ENCODE measurements at regions not wholly inside any gene's neighbourhood (a gene's known extent, or its start where the extent isn't known, plus 50 kb on each side); places are given as distances from the start of the nearest gene placed in this dataset.
A peak's percentile ranks its signal among the peaks of the same experiment; 100 is the strongest.

- no peak for DNase-seq
- TF ChIP-seq GATA1 (IDR thresholded peaks at IDR 0.05; ENCODE audit: low read depth, low read length): no peak
Observed at GRCh38 chr7:35524112-35524804, 170.7 kb downstream of the HERPUD2 start.

DNA sequence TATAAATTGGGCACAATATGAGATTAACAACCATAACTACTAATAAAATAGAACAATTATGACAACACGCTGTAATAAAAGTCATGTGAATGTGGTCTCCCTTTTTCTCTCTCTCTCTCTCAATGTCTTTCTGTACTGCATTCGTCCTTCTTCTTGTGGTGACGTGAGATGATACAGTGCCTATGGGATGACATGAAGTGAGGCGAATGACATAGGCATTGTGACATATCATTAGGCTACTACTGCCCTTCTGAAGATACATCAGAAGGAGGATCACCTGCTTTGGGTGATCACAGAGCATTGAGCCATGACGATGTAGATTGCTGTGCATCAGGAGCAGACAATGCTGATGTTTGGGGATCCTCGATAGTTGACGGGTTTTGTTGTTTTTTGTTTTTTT is 171.6 kb downstream of the HERPUD2 start:
- TF ChIP-seq GATA1 (IDR thresholded peaks at IDR 0.05; ENCODE audit: low read depth, low read length): no peak
- TF ChIP-seq POLR2A (IDR thresholded peaks at IDR 0.05; ENCODE audit: low read length): no peak
- DNase-seq: no peak

GRCh38 chr7:35522697-35523096 is 172.2 kb downstream of the HERPUD2 start:
- TF ChIP-seq POLR2A (IDR thresholded peaks at IDR 0.05; ENCODE audit: low read length) (no peak), GATA1 (IDR thresholded peaks at IDR 0.05; ENCODE audit: low read depth, low read length) (no peak)
- no peak for DNase-seq

DNA sequence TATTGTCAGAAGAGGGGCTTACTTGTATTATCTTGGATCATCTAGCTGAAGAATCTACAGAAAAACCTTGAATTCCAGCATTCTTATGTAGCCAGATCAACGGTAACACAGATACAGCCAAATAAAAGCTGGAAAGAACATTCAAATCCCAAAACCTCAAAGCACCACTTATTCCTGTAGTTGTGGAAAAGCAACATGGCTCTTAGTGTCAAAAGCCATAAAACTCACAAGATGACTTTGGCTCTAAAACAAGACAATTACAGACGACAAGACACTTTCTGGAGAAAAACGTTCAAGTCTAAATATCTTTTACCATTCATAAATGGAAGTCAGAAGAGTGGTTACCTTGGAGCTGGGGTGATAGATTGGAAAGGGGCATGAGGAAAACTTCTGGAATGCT is 173.0 kb downstream of the HERPUD2 start:
- TF ChIP-seq GATA1 (IDR thresholded peaks at IDR 0.05; ENCODE audit: low read depth, low read length): no peak
- no peak for TF ChIP-seq POLR2A (IDR thresholded peaks at IDR 0.05; ENCODE audit: low read length)
- DNase-seq: no peak

DNA sequence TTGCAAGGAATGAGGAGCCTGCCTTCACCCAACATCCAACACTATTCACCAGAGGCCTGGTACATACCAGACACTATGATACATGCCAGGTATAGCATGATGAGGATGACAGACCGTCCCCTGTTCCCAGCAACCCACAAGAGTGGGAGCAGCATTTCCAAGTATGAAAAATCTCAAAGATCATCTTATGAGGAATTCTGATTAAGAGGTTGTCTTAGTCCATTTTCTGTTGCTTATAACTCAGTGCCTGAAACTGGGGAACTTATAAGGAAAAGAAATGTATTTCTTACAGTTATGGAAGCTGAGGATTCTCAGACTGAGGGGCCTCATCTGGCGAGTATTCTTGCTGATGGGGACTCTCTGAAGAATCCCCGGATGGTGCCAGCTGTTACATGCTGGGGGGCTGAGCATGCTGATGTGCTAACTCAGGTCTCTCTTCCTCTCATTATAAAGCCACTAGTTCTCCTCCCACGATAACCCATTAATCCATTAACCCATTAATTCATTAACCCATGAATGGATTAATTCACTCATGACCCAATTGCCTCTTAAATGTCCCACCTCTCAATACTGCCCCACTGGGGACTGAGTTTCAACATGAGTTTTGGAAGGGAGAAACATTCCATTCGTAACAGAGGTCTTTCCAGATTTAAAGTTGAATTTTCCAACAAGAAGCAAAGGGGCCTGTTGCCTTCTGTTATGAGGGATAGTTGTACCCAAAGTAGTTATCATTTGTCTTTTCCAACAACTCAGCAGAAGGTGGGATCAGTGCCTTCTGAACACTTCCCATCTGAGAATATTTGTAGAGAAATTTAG is 173.9 kb downstream of the HERPUD2 start:
- DNase-seq: no peak
- no peak for TF ChIP-seq POLR2A (IDR thresholded peaks at IDR 0.05; ENCODE audit: low read length)
- TF ChIP-seq GATA1 (IDR thresholded peaks at IDR 0.05; ENCODE audit: low read depth, low read length): no peak

DNA sequence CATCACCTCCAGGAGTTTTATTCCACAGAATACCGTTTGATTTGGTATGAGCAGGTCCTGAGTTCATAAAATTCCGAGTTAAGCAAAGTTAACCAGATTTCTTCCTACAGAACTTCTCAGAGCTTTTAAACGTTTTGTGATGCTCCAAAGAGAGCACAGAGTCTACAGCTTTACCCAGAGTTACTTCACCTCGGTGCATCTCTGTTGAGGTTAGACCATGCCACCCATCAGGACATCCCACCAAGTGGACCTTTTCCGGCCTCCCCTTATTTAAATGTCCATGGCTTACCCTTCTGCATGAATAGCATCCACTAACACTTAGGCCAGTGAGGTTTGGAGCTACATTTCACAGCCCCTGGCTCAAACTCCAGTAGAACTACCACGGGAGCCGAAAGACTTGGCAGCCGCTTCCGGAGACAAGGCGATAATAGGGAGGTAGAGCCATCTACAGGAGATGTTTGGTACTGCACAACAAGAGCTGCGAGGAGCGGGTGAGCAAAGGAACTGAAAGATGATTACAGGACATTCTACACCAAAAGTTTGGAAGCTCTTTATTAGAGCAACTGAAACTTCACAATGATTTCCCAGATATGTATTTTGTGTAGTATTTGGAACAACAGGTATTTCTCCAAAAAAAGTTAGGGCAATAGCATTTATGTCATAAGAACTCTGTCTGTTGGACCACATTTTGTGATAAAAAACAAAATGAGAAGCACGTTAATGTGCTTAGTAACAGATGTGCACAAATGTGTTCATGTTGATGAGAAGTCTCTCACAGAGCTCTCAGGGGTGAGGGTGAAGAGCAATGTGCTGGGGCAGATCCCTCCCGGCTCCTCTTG is 174.7 kb downstream of the HERPUD2 start:
- TF ChIP-seq GATA1 (IDR thresholded peaks at IDR 0.05; ENCODE audit: low read depth, low read length): no peak
- no peak for TF ChIP-seq POLR2A (IDR thresholded peaks at IDR 0.05; ENCODE audit: low read length)
- DNase-seq: peak; percentile 62 to 81

DNA sequence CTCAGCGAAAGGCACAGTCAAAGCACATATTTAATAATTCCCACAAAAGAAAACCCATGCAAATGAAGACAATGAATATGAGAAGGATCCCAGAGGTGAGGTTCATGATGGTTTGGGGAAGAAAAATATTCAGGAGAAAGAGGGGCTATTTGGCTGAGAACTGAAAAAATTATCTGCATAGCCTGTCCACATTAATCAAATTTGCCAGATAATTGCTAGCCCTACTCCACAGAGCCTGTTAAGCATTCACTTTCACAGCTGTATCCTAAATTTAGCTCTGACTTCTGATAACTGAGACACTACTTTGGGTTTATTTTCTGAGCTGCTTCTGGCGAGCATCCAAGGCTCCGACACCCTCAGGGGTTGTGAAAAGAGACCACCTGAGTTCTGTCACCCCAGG is 176.2 kb downstream of the HERPUD2 start:
- TF ChIP-seq GATA1 (IDR thresholded peaks at IDR 0.05; ENCODE audit: low read depth, low read length) (no peak), POLR2A (IDR thresholded peaks at IDR 0.05; ENCODE audit: low read length) (no peak)

GRCh38 chr7:35516498-35516897 is 178.4 kb downstream of the HERPUD2 start:
- TF ChIP-seq GATA1 (IDR thresholded peaks at IDR 0.05; ENCODE audit: low read depth, low read length) (no peak), POLR2A (IDR thresholded peaks at IDR 0.05; ENCODE audit: low read length) (no peak)

More for the DNA sequence above, 176.2 kb downstream of the HERPUD2 start:
- DNase-seq: no peak

GRCh38 chr7:35513828-35514227 is 181.1 kb downstream of the HERPUD2 start:
- TF ChIP-seq POLR2A (IDR thresholded peaks at IDR 0.05; ENCODE audit: low read length): no peak
- no peak for TF ChIP-seq GATA1 (IDR thresholded peaks at IDR 0.05; ENCODE audit: low read depth, low read length)
- DNase-seq: no peak

More at GRCh38 chr7:35516498-35516897, 178.4 kb downstream of the HERPUD2 start:
- no peak for DNase-seq

DNA sequence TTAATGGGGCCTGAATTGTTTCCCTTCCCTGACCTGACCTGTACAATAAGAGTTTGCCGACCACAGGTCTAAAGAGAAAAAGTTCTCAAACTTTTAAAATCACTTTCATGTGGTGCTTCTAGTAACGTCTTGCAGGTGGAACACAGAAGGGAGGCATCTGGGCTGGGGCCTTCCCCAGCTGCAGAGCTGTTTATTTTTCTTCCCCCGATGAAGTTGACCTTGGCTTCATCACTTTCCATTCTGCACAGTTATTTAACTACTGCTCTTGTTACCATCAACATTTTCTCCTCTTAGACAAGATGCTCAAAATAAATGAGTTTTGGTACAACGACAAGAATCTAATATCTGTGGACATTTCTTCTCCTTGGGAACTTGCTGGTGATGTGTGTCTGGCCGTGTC is 181.7 kb downstream of the HERPUD2 start:
- DNase-seq: no peak
- TF ChIP-seq POLR2A (IDR thresholded peaks at IDR 0.05; ENCODE audit: low read length) (no peak), GATA1 (IDR thresholded peaks at IDR 0.05; ENCODE audit: low read depth, low read length) (no peak)

DNA sequence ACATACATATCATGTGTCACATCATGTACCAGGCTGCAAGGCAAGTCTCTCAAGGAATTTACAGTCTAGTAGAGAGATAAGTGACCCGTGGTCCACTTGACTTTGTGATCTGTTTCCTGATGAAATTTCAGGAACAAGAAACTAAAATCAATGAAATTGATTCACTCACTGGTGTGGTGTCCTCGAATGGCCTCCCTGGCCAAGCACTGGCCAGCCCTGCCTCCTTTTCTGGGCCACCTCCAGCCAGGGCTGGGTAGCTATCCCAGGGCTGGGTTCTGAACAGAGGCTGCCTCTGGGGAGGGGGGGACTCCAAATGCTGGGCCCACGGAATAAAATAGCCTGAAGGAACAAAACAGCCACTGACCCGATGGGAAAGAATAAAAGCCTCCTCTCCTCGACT is 182.2 kb downstream of the HERPUD2 start:
- no peak for DNase-seq
- TF ChIP-seq GATA1 (IDR thresholded peaks at IDR 0.05; ENCODE audit: low read depth, low read length) (no peak), POLR2A (IDR thresholded peaks at IDR 0.05; ENCODE audit: low read length) (no peak)

DNA sequence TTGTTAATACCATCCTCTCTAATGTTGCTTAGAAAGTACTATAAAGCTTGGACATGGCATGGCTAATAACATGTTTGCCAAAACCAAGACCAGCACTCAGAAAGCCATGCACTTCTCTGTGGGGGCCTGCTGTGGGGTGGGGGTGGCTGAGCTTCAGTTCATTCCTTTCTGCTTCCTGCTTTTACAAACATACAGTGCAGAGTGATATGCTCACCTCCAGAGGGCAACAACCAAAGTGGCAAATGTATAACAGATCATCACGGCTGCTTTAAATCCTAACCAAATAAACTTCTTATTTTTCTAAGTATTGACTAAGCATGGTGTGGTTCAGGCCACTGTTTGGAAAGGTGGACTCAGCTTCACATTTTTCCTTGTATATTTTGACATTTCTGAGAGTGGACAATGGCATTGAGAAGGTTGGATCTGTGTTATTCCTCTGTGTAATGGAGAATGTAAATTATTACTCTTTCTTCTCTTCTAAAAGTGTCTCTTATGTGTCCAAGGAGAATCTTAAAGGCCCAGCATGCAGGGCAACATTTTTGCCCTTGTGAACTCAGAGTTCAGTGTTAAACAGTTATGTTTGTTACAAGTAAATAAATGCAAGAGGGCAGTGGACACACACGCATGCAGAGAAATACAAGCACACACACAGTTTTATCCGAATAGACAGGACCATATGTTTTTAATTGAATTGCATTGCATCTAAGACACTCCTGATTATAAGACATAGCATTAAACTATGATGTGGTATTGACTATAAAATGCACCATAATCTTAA is 186.1 kb downstream of the HERPUD2 start:
- no peak for DNase-seq
- no peak for TF ChIP-seq POLR2A (IDR thresholded peaks at IDR 0.05; ENCODE audit: low read length)
- TF ChIP-seq GATA1 (IDR thresholded peaks at IDR 0.05; ENCODE audit: low read depth, low read length): no peak

GRCh38 chr7:35505066-35505465 is 189.9 kb downstream of the HERPUD2 start:
- TF ChIP-seq GATA1 (IDR thresholded peaks at IDR 0.05; ENCODE audit: low read depth, low read length) (no peak), POLR2A (IDR thresholded peaks at IDR 0.05; ENCODE audit: low read length) (no peak)

More at GRCh38 chr7:35505066-35505465, 189.9 kb downstream of the HERPUD2 start:
- no peak for DNase-seq
